ENCODE measurements at regions not wholly inside any gene's neighbourhood (a gene's known extent, or its start where the extent isn't known, plus 50 kb on each side); places are given as distances from the start of the nearest gene placed in this dataset.

DNA sequence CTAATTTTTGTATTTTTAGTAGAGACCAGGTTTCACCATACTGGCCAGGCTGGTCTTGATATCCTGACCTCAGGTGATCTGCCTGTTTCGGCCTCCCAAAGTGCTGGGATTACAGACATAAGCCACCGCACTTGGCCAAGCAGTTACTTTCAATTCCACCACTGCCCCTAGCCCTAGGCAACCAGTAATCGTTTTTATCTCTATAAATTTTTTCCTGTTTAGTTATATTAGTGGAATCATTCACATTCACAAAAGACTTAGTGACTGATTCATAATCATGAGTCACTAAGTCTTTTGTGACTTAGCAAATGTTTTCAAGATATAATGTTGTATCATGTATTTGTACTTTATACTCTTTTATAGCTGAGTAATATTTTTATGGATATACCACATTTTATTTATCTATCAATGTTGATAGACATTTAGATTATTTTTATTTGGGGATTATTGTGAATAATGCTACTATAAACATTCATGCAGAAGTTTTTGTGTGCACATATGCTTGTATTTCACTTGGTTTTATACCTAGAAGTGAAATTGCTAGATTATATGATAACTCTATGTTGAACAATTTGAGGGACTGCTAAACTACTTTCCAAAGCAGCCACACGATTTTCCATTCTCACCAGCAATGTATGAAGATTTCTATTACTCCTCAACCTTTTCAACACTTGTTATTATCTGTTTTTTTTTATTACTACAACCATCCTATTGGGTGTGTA lies 421.4 kb upstream of the ID4 start:
- H3K27me3 ChIP-seq (ENCODE audit: control insufficient read depth, insufficient read depth, low read length): no peaks in the 10 kb centered on the region
- H3K36me3 ChIP-seq (ENCODE audit: control insufficient read depth, insufficient read depth, low read length): no peaks in the 10 kb centered on the region
- no peak overlapping the region for H3K9ac ChIP-seq (ENCODE audit: low read length)
- no peaks in the 10 kb centered on the region for H3K9me3 ChIP-seq (ENCODE audit: control insufficient read depth, low read length)
- no peak overlapping the region for H3K4me3 ChIP-seq (ENCODE audit: low read length)
- no peaks in the 10 kb centered on the region for H3K4me1 ChIP-seq (ENCODE audit: control insufficient read depth, insufficient read depth, low read length)

DNA sequence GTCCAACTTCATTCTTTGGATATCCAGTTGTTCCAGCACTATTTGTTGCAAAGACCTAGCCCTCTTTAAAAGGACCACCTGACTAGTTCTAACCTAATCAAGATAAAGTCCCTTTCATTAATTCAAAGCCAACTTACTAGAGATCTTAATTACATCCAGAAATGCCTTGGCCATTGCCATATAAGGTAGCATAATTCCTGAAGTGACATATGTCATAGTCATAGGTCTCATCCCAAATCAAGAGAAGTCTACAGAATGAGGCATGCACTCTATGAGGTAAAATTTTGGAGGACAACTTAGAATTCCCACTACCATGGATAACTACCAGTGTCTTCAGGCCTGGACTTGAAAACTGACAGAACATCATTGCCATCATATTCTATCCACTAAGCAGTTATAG lies 420.4 kb upstream of the ID4 start:
- H3K27me3 ChIP-seq (ENCODE audit: control insufficient read depth, insufficient read depth, low read length): no peaks in the 10 kb centered on the region
- H3K36me3 ChIP-seq (ENCODE audit: control insufficient read depth, insufficient read depth, low read length): no peaks in the 10 kb centered on the region
- no peak overlapping the region for H3K9ac ChIP-seq (ENCODE audit: low read length)
- no peaks in the 10 kb centered on the region for H3K9me3 ChIP-seq (ENCODE audit: control insufficient read depth, low read length)
- no peaks in the 10 kb centered on the region for H3K4me1 ChIP-seq (ENCODE audit: control insufficient read depth, insufficient read depth, low read length)
- no peak overlapping the region for H3K4me3 ChIP-seq (ENCODE audit: low read length)

DNA sequence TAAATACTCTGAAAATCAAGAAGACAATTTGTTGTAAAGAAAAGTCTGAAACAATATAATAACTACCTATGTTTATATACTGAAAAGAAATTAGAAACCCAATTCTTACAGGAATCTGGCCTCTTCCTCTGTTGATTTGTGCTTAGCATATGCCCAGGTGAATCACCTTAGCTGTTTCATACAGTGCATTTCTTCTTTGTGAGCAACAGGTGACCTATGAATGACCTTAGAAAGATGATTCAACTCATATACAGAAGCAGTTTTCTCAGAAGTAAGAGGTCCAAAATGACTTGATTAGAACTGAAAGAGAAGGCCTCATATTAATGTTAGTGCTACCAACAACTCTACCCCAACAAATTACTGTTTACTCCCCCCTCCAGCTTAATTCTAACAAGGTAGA lies 419.5 kb upstream of the ID4 start:
- Histone ChIP-seq H3K27me3 (ENCODE audit: control insufficient read depth, insufficient read depth, low read length) (no peaks in the 10 kb centered on the region), H3K9ac (ENCODE audit: low read length) (no peak overlapping the region), H3K4me3 (ENCODE audit: low read length) (no peak overlapping the region), H3K36me3 (ENCODE audit: control insufficient read depth, insufficient read depth, low read length) (no peaks in the 10 kb centered on the region), H3K4me1 (ENCODE audit: control insufficient read depth, insufficient read depth, low read length) (no peaks in the 10 kb centered on the region), H3K9me3 (ENCODE audit: control insufficient read depth, low read length) (no peaks in the 10 kb centered on the region)

DNA sequence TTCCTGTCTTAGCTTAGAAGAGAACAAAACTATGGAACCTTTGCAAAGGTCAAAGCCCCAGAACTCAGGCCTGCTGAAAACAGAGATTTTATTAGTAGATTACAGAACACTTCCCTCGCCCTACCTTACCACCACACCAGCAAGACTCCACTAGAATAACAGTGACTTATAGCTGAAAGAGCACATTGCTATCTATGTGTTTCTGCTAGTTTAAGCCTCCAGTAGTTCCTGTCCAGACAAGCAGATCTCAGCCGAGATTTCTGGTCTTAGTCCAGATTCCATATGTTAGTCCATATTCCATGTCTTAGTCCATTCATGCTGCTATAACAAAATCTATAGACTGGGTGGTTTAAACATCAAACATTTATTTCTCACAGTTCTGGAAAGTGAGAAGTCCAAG lies 412.3 kb upstream of the ID4 start:
- no peak overlapping the region for H3K9ac ChIP-seq (ENCODE audit: low read length)
- no peaks in the 10 kb centered on the region for H3K4me1 ChIP-seq (ENCODE audit: control insufficient read depth, insufficient read depth, low read length)
- no peaks in the 10 kb centered on the region for H3K36me3 ChIP-seq (ENCODE audit: control insufficient read depth, insufficient read depth, low read length)
- no peak overlapping the region for H3K4me3 ChIP-seq (ENCODE audit: low read length)
- no peaks in the 10 kb centered on the region for H3K9me3 ChIP-seq (ENCODE audit: control insufficient read depth, low read length)
- no peaks in the 10 kb centered on the region for H3K27me3 ChIP-seq (ENCODE audit: control insufficient read depth, insufficient read depth, low read length)

DNA sequence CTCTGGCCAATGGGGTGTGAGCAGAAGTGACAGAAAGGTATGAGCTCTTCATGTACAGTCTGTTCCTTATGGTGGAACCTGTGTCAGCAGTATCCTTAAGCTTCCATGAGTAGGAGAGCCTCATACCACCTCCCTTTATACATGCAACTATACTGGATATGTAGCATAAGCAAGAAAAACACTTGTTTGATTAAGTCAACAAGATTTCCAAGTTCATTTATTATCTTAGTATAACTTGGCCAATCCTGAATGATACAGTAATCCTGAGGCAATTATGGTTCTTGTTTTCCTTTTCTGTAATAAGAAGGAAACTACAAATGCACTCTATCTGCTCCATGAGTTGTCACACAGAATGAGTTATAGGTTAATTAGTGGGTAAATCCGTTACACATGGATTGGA lies 409.6 kb upstream of the ID4 start:
- Histone ChIP-seq H3K27me3 (ENCODE audit: control insufficient read depth, insufficient read depth, low read length) (no peaks in the 10 kb centered on the region), H3K36me3 (ENCODE audit: control insufficient read depth, insufficient read depth, low read length) (no peaks in the 10 kb centered on the region), H3K9ac (ENCODE audit: low read length) (no peak overlapping the region), H3K4me1 (ENCODE audit: control insufficient read depth, insufficient read depth, low read length) (no peaks in the 10 kb centered on the region), H3K9me3 (ENCODE audit: control insufficient read depth, low read length) (no peaks in the 10 kb centered on the region), H3K4me3 (ENCODE audit: low read length) (no peak overlapping the region)

DNA sequence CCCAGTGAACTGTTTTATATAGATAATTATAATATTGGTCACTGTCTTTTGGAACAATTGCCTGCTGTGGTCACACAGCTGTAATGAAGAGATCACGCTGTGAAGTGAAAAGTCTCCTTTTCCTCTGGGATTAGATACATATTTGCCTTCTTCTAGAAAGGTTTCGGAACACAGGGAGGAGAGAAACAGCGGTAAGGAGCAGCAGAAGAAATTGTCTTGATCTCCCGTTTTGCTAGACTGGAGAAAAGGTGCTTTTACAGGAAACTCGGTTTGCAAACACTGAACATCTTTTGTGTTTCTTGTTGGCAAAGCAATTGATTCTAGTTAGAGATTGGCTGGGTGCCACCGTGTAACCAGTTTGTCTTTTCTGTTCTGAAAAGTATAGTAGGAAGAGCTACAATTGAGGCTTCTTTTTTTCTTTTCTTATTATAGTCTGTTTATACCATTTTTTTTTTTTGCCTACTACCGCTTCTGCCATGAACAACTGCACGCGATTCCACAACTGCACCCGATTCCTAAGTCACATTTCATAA lies 404.1 kb upstream of the ID4 start:
- Histone ChIP-seq H3K27me3 (ENCODE audit: control insufficient read depth, insufficient read depth, low read length) (no peaks in the 10 kb centered on the region), H3K4me1 (ENCODE audit: control insufficient read depth, insufficient read depth, low read length) (no peaks in the 10 kb centered on the region), H3K9ac (ENCODE audit: low read length) (no peak overlapping the region), H3K4me3 (ENCODE audit: low read length) (no peak overlapping the region), H3K36me3 (ENCODE audit: control insufficient read depth, insufficient read depth, low read length) (no peaks in the 10 kb centered on the region), H3K9me3 (ENCODE audit: control insufficient read depth, low read length) (no peaks in the 10 kb centered on the region)

DNA sequence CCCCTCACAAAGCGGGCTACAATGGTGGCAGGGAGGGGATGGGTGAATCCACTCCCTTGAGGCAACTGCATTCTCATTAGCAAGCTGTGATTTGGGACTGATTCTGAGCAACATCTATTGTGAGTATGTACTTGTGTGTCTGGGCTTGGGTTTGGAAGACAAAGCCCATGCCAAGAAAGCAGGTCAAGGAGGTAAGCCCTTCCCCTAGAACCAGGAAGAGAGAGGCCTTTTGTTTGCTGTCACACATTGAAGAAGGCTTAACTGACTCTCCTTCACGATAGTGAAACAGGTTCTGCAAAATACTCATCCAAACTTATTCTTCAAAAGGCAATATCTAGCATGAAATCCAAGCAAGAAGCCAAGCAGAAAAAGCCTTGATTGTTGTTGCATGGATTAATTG lies 403.1 kb upstream of the ID4 start:
- H3K36me3 ChIP-seq (ENCODE audit: control insufficient read depth, insufficient read depth, low read length): no peaks in the 10 kb centered on the region
- H3K4me3 ChIP-seq (ENCODE audit: low read length): no peak overlapping the region
- H3K9ac ChIP-seq (ENCODE audit: low read length): no peak overlapping the region
- no peaks in the 10 kb centered on the region for H3K27me3 ChIP-seq (ENCODE audit: control insufficient read depth, insufficient read depth, low read length)
- no peaks in the 10 kb centered on the region for H3K9me3 ChIP-seq (ENCODE audit: control insufficient read depth, low read length)
- no peaks in the 10 kb centered on the region for H3K4me1 ChIP-seq (ENCODE audit: control insufficient read depth, insufficient read depth, low read length)

DNA sequence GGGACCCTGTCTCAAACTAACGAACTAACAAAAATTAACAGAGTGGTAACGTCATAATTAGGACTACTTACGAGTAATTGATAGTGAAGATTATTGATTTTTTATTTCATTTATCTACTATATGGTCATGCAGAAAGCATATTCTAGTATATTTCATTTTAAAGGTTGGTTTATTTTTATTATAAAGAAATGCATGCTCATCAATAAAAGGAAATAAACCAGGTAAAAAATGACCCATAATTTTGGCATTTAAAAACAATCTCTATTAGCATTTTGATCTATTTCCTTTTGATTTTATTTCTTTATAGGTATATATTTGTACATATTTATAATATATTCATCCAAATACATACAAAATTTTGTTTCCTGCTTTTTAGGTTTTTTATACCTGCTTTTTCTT lies 401.4 kb upstream of the ID4 start:
- no peak overlapping the region for H3K9ac ChIP-seq (ENCODE audit: low read length)
- H3K36me3 ChIP-seq (ENCODE audit: control insufficient read depth, insufficient read depth, low read length): no peaks in the 10 kb centered on the region
- H3K9me3 ChIP-seq (ENCODE audit: control insufficient read depth, low read length): no peaks in the 10 kb centered on the region
- H3K4me3 ChIP-seq (ENCODE audit: low read length): no peak overlapping the region
- no peaks in the 10 kb centered on the region for H3K4me1 ChIP-seq (ENCODE audit: control insufficient read depth, insufficient read depth, low read length)
- H3K27me3 ChIP-seq (ENCODE audit: control insufficient read depth, insufficient read depth, low read length): no peaks in the 10 kb centered on the region

DNA sequence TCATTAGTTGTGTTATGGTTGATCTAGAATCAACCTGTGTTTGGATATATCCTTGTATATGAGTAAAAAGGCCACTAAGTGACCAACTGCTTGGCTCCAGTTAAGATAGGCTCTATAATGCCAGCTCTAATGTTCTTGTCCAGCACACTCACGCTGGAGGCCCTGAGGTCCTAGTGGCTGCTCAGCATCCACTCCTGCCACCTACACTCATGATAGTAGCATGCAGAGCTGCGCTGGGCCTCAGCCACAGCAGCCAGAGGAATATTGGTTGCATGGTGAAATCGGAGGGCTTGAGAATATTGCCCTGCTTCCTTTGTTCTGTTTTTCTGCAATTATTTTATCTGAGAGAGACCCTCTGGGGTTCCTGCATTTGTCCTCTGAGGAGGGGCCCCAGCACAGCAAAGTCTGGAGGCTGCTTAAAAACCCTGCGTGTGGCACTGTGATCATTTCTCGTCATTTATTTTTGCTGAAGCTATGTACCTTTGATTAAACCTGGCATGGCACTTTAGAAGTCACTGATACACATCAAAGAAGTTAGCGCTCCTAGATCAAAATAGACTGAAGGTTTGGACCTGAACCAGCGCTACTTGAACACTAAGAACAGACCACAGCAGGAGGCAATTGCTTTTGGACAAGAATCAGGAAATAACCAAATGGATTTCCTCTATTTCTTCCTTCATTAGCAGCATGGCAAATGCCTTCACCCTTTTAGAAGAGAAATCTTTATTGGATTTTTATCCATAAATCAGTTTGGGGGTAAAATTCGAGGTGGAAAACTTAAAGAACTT lies 398.4 kb upstream of the ID4 start:
- Histone ChIP-seq H3K36me3 (ENCODE audit: control insufficient read depth, insufficient read depth, low read length) (no peaks in the 10 kb centered on the region), H3K9ac (ENCODE audit: low read length) (no peak overlapping the region), H3K4me1 (ENCODE audit: control insufficient read depth, insufficient read depth, low read length) (no peaks in the 10 kb centered on the region), H3K9me3 (ENCODE audit: control insufficient read depth, low read length) (no peaks in the 10 kb centered on the region), H3K4me3 (ENCODE audit: low read length) (no peak overlapping the region), H3K27me3 (ENCODE audit: control insufficient read depth, insufficient read depth, low read length) (no peaks in the 10 kb centered on the region)

DNA sequence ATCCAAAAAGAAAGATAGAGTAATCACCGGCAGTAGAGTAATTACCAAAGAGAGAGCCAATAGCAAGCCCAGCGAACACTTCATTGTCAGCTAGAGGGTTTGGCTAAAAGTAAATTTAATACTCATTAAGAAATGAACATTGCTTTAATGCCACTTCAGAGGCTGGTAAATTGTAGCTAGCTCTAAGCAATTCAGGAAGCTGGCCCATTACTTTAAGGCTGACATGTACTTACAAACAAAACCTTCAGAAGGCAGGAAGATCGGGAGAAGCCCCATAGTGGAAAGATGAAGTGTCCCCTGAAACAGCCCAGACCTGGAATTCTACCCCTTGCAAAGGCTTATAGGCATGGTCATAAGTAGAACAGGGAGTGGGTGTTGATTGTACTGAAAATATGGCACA lies 396.6 kb upstream of the ID4 start:
- Histone ChIP-seq H3K27me3 (ENCODE audit: control insufficient read depth, insufficient read depth, low read length) (no peaks in the 10 kb centered on the region), H3K4me3 (ENCODE audit: low read length) (no peak overlapping the region), H3K36me3 (ENCODE audit: control insufficient read depth, insufficient read depth, low read length) (no peaks in the 10 kb centered on the region), H3K9ac (ENCODE audit: low read length) (no peak overlapping the region), H3K4me1 (ENCODE audit: control insufficient read depth, insufficient read depth, low read length) (no peaks in the 10 kb centered on the region), H3K9me3 (ENCODE audit: control insufficient read depth, low read length) (no peaks in the 10 kb centered on the region)

DNA sequence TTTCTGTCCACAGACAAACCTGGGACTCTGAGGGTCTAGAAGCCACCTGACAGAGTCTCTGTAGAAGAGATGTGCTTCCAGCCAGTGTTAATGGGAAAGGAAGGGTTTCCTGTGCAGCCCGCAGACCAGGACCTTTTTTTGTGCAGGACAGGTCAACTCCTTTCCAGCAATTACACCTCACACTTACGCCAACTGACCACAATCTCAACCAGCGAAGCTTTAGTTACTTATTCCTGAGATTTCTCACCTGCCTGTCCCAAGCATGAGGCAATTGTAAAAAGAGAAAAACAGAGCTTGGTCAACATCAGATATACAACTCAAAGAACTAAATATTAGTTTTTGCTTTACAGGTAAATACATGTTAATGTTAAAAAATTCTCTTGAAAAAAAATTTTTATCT lies 393.8 kb upstream of the ID4 start:
- H3K4me3 ChIP-seq (ENCODE audit: low read length): no peak overlapping the region

DNA sequence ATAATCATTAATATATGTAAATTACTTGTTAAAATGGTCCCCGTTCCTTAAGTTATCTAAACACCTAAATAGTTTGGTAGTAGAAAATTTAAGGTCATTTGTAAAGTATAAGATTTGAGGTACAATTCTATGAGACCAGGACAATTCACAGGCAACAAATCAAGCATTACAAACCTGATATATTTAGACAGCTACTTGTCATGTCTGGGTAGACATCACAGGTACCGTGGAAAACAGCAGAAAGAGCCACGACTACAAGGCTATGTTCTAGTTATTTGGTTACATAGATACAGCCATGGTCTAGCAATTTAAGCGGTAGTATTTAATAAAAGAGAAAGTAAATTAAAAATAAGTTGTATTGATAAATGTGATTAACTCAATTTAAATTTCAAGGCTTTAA lies 393.1 kb upstream of the ID4 start:
- Histone ChIP-seq H3K36me3 (ENCODE audit: control insufficient read depth, insufficient read depth, low read length) (no peaks in the 10 kb centered on the region), H3K4me1 (ENCODE audit: control insufficient read depth, insufficient read depth, low read length) (no peaks in the 10 kb centered on the region), H3K27me3 (ENCODE audit: control insufficient read depth, insufficient read depth, low read length) (no peaks in the 10 kb centered on the region), H3K4me3 (ENCODE audit: low read length) (no peak overlapping the region), H3K9ac (ENCODE audit: low read length) (no peak overlapping the region), H3K9me3 (ENCODE audit: control insufficient read depth, low read length) (no peaks in the 10 kb centered on the region)

More for the DNA sequence above, 393.8 kb upstream of the ID4 start:
- Histone ChIP-seq H3K9ac (ENCODE audit: low read length) (no peak overlapping the region), H3K9me3 (ENCODE audit: control insufficient read depth, low read length) (no peaks in the 10 kb centered on the region), H3K4me1 (ENCODE audit: control insufficient read depth, insufficient read depth, low read length) (no peaks in the 10 kb centered on the region), H3K36me3 (ENCODE audit: control insufficient read depth, insufficient read depth, low read length) (no peaks in the 10 kb centered on the region), H3K27me3 (ENCODE audit: control insufficient read depth, insufficient read depth, low read length) (no peaks in the 10 kb centered on the region)

Measured in mucosa of stomach (tissue), 1 donor.